ENCODE measurements at regions not wholly inside any gene's neighbourhood (a gene's known extent, or its start where the extent isn't known, plus 50 kb on each side); places are given as distances from the start of the nearest gene placed in this dataset.

DNA sequence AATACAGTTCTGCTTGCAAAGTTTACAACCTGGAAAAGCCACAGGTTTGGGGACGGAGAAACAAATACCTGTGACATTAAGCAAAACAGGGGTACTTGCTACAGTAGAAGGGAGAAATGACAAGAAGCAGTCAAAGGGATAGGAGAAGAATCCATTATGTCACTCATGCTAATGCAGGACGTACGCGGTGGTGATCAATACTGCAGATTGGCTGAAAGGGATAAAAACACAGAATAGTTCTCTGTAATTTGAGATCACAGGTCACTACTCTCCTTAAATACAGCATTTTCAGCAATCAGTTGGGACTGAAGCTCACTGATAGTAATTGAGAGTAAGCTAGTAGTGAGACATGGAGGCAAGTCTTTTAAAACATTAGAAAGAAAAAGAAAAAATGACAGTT is 130.3 kb upstream of the MTAP start:
- DNase-seq, result no peak

DNA sequence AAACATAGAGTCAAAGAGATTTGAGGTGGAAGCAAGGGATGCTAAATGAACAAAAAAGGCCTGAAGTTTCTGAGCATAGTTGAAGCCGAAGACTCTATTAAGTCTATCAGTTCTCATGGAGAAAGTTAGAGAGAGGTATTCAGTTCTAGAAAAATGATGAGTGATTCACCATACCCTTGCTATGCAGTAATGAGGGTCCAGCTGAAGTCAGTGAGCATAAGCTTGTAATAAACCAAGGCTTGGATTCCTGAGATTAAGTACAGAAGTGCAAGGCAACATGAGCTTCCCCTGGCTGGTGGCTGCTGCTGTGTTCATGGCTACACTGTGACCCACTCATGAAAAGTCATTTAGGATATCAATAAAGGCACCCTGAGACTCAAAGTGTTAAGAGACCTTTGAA is 129.7 kb upstream of the MTAP start:
- DNase-seq, result no peak

DNA sequence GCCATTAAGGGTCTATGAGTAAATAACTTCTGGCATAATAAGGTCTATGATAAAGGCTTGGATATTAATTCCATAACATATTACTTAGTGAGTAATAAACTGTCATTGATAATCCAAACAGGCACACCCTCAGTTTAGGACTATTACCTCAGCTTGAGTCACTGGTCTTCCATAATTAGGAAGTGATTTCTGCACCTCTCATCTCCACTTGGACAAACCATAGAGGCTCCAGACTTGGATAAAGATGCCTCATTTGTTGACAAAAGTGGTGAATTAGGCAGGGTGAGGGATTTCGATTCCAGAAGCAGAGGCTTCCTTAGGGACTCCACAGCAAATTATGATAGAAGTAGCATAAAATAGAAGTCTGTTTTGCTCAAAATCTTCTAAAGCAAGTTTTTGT is 127.5 kb upstream of the MTAP start:
- DNase-seq, result no peak

DNA sequence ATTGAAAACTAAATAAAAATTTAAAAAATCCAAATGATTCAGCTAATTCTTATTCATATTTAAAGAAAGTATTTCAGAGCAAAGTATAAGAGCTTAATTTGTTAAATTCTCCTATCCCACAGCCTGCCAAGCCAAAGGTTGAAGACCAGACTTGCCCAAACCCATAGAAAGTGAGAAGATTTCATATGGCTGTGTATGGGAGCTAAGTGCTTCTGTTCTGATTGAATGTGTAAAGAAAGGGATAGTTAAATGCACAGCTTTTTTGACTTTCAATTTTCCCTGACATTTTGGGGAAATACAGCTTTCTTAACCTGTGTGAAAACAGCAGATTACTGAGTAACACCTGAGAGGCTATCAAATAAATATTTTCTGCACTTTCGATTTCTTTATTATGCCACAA is 125.0 kb upstream of the MTAP start:
- no peak for DNase-seq

DNA sequence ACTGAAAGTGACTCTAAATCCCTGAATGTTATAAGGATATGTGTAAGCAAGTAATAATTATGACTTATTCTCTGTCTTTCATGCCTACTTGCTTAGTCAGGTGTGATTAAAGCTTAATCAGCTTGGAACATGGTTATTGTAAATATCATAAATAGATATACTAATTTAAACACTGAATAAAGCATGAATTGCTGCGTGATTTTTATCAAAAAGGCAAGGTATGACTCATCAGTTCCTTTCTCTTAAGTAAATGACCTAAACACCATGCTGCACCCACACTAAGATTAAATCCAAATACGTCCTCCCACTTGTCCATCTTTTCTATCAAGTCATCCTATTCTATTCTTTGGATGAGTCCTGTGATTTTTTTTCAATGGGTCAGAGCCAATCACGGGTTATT is 124.6 kb upstream of the MTAP start:
- DNase-seq, result peak; percentile 21

DNA sequence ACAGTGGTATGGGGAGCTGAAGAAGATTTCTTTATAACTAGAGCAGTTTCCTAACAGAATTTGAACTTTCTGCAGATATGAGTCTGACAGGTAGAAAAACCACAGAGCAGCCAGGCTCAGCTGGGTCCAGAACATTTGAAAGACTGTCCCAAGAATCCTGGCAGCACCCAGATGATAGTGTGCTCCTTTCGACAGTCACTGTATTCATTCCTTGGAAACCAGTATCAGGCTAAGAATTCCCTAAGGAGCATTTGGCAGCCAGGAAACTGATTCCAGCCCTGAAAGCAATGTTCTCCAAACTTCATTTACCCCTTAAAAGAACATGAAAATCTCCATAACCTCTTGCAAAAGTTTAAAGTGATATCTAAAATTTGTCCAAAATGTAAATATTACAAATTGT is 123.0 kb upstream of the MTAP start:
- peak; percentile 20 for DNase-seq

DNA sequence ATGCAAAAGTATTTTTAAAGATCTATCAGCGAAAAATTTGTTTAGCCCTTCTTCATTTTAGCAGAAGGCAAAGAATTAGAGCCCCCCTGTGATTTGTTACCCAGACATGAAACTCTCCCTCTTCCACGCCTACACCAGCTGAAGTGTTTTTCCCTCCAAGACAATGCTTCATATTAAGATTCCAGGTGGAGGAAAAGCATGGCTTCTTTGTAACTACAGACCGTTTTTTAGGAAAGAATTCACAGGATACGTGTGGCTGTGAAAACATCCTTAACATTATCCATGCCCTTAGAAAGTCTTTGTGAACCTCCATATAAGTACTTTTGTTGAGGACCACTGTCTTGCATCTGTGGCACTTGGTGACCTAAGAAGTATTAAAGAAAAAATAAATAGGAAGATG is 121.8 kb upstream of the MTAP start:
- DNase-seq, result no peak

DNA sequence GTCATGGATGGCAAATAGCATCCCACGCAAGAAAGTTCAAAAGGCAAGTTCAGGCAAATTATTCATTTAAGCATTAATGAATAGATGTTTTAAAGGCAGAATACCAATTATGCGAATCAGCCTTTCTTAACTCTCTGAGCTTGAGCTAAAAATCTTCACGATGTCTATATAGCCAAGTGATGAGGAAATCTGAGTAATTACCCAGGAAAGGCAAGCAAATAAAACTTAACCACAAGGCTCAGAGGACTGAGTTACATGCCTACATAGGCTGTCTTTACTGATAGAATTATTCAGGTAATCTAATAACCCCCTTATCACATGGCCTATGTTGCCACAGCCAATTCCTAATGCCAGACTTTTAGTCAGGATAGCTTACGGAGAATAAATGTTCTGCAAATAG is 120.8 kb upstream of the MTAP start:
- DNase-seq, result no peak

DNA sequence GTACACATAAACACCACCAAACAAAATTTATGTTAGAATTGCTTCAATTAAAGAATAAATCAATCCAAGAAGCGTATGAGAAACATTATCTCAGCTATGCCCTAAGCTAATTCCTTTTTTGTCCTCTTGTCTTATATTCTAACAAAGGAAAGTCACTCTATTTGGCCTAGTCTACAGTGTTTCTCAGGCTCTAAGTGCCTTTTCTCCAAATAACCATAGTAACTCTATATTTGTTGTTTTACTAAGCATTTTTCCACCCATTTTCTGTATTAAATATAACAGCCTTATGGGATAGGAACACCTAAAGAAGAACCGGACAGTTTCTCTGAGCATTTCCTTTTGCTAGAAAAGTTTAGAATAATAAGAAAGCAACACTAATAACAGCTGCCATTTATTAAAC is 120.1 kb upstream of the MTAP start:
- DNase-seq, result no peak

DNA sequence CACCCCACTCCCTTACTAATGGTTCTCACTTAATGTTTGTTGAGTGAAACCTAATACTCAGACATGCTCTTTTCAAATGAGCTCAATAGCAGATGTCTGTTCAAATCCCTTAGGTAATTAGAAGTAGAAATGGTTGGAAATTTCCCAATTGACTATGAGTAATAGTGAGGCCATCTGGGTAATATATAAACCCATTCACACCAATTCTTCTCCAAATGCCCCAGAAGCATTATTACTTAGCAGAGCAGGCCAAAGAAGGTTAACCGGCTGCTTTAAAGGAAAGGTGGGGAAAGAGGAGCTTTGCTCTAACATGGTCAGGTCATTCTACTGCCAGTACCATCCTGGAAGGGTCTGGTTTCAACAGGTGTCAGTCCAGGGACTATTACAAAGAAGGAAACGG is 119.5 kb upstream of the MTAP start:
- peak; percentile 74 for DNase-seq

DNA sequence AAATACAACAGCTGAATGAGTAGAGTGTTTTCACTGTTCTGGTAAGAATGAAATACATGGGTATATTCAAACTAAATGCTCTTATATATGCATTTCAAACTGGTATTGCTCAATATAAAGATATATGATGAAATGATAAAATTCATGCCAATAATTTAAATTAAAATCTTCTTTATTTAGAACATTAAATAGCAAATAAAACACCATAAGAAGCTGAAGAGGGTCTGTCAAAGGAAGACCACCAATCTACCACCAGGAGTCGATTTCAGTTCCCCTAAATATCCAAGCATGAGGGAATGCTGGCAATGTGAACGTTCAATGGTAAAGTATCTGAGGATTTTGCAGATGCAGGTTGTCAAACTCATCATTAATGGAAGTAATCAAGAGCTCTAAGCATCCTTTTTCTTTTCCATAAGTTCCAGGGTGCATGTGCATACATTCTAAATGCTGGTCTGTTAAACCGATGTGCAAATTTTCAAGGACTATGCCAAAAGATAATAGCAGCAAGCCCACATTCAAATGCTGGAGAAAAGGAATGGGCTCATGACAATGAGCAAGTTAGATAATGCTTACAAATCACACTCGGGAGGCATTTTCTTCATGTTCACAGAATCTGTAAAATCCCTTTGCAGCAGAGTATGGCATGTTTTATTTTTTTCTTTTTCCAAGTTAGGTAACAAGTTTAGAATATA is 118.8 kb upstream of the MTAP start:
- no peak for DNase-seq

DNA sequence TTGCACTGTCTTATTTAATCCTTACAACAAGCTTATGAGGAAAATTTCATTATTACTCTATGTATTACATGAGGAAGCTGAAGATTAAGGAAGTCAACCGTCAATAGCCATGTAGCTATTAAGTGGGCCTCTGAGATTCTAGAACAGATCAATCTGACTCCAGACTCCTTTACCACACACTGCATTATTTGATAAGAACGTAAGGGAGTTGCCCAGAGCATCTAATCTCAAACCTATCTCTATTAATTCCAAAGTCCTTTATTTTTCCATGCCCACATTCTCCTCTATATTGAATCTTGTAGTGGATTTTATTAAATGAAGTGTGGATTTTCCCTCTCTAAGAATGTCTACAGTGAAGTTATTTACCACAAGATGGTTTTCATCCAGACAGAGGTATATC is 118.2 kb upstream of the MTAP start:
- no peak for DNase-seq

DNA sequence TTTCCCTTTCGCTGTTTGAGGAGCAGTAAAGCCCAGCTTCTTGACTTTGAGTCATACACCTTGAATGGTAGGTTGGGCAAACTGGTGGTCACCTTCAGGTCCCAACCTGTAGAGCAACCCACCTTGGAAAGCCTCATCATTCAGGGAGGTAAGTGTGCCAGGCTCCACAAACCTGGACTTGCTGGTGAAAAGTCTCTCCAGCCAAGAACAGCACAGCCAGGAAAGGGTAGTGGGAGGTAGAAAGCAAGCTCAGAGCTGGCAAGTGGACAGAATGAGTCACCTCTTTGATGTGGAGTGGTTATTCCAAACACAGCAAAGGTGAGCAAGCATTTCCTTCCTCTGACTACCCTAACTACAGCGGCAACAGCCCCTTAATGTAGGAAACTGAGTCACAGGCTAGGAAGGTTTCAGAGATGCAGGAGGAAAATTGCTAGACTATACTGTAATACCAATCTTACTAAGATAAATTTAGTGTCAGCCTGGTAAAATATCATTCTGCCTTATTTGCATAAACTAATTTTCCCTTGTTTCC is 117.5 kb upstream of the MTAP start:
- DNase-seq, result peak; percentile 29

DNA sequence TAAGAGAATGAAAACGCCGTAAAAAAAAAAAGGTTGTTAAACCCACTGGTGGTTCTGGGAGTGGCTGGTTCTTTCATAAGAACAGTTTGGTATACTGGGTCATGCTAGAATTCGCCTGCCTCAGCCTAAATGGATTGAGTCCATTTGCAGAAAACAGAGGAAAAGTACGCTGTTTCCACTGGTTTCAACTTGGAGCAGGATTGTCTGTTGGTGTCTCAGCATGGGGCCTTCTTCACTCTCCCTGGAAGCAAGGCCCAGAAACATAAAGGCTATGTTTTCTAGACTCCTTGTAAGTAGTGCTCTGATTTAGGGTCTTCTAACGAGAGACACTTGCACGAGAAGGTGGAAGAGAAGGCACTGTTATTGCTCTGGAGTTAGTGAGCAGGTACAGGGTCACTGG is 116.9 kb upstream of the MTAP start:
- no peak for DNase-seq

DNA sequence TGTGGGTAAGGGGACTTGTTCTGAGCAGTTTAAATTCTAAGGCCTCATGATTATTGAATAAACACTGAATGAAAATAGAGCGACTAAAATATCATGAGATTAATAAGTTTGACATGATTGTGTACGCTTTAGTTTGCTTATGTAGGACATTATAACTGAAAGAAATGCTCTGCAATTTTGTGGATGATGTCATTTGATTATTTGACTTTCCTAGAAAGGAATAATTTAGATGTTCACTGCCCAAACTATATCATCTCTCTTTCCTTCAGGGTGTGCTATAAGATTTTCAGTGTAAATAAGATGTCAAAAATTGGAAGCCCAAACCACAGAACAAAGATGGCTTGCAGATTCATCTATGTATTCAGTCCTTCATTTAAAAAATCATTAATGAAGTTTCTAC is 115.7 kb upstream of the MTAP start:
- DNase-seq, result no peak

DNA sequence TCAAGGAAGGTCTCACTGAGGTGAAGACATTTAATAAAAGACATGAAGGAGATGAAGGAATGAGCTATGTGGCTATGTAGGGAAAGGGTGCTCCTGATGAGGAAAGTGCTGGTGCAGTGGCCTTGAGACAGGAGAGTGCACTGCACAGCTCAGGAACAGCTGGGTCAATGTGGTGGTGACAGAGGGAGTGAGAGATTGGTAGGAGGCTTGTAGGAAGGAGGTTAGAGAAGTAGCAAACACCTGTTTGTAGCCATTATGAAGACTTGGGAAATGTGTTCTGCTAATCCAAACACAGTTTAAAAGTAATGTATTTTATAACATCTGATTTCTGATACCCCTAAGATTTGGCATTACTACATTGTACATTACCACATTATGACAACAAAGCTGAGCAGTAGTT is 115.1 kb upstream of the MTAP start:
- DNase-seq, result no peak

DNA sequence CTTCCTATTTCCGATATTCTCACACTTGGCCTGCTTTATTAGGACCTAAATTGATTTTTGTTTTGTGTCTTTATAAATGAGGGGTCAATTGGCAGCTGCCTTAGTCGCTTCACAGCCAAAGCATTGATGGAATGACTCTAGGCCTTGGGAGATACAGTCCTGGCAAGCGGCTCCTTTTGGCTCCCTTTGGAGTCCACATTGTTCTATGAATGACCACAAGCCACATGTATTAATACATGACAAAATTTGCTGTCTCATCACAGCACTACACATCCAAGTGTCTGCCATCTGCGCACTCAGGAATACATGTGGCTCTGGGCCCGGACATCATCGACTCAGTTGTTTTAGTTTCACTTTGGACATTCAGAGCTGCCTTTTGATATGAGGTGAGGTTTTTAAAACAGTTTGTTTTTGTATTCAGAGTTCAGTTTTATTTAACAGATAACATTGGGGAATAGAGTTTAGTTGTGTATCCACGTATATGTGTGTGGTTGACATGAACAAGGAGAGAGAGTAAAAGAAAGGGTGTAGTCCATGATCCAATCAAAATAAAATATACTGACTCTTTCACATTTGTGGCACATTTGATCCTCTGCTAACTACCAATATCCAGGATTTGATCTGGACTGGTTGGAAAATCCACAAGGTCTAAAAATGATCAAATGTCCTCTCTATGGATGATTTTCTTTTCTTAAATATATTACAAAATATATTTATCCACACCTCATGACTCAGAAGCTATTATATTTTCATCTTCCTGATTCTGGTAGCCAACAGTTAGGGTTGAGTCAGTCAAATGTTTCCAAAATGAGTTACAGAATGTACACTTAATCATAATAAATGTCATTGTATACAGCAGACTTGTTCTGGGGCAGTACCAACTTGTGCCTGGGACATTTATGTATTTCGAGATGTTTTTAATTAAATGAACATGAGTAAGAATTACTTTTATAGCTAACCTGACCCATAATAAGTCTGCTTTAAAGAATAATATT is 114.0 kb upstream of the MTAP start:
- no peak for DNase-seq

DNA sequence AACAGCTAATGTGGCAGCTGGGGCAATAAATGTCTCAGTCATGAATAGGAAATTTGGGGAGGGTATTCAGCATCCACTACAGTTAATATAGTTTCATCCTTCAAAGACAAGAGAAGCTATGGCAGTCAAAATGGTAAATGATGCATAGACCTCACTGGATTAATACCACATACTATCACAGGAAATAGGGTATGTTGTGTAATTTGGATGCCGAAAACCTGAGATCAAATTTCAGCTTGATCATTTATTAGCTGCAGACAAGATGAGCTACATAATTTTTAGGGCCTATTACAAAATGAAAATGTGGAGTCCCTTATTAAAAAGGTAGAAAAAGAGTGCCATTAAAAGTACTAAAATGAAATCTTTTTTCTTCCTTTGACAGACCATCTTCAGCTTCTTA is 112.6 kb upstream of the MTAP start:
- DNase-seq, result no peak

DNA sequence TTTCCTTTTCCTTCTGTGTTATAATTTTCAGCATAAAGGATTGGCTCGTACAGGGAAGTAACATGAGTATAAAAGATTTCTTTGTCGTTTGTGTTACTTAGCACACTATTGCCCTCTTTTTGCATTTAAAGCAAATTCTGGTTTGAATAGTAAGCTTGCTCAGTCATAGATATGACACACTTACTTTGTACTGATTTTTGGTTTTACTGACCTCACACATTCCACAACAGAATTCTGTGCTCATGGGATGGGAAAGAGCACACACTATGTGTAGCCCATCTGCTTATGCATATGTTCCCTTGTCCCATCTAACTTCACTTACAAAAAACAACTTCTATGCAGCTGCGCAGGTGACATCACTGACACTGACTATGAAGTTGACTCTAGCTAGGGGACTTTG is 111.9 kb upstream of the MTAP start:
- DNase-seq, result no peak

DNA sequence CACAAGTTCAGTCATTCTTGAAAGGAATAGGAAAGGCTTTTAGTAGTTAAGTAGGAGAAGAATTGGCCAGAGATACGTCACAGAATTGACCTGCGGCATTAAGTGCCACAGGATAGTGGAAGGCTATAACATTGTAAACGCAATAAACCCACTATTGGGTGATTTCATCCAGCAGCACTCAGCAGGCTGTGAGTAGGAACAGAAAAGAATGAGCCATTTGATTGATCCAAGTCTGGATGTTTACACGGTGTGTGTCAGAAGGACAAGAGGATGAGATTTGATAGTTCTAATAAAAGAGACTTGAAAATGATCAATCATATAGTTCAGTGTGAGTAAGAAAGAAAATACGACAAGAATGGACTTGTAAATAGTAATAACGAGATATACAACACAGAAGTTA is 110.0 kb upstream of the MTAP start:
- DNase-seq, result no peak

DNA sequence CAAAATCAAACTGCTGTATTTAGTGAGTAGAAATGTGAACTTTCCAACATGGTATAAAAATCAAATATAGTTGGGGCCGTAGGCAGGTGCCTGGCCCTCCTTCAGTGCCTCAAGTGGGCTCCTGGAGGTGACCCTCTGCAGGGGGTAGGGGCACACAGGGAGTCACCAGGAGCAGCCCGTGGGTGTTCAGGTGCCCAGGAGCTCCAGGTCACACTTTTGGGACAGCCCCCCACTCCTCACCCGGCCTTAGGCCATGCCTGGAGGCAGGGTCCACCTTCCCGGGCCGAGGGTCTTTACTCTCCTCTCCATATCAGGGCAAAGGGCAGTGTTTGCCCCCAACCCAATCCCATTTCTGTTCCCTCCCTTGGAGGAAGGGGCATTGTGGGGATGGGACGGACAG is 108.0 kb upstream of the MTAP start:
- DNase-seq, result no peak

DNA sequence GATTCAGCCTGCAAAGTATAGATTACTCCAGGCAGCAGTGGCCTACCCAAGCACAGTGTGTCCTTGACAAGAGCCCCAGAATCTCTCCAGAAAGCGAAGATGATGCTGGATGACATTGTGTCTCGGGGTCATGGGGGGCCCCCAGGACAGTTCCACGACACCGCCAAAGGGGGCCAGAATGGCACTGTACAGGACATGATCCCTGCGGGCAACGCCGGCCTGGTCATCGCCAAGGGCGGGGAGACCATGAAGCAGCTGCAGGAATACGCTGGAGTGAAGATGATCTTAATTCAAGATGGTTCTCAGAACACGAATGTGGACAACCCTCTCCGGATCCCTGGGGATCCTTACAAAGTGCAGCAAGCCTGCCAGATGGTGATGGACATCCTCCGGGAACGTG is 107.0 kb upstream of the MTAP start:
- no peak for DNase-seq

DNA sequence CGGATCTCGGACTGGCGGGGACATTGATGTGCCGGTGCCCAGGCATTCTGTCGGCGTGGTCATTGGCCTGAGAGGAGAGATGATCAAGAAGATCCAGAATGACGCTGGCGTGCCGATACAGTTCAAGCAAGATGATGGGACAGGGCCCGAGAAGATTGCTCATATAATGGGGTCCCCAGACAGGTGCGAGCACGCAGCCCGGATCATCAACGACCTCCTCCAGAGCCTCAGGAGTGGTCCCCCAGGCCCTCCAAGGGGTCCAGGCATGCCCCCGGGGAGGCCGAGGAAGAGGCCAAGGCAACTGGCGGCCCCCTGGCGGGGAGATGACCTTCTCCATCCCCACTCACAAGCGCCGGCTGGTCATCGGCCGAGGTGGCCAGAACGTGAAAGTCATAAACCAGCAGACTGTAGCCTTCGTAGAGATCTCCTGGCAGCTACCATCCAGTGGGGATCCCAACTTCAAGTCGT is 106.5 kb upstream of the MTAP start:
- DNase-seq, result no peak

DNA sequence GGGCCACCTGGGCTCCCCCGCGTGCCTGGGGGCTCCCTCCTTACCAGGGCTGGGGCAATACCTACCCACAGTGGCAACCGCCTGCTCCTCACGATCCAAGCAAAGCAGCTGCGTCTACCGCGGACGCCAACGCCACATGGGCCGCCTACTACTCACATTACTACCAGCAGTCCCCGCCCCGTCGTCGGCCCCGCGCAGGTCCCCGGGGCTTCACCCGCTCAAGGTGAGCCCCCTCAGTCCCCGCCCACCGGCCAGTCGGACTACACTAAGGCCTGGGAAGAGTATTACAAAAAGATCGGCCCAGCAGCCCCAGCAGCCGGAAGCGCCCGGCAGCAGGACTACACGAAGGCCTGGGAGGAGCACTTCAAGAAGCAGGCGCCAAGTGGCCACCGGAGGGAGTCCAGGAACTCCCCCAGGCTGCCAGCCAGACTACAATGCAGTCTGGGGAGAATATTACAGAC is 106.0 kb upstream of the MTAP start:
- no peak for DNase-seq

All from NCI-H69 (cell line).